Stimulated activated CD4-positive, alpha-beta T cell treated with anti-CD3 and anti-CD28 coated beads, TNF-alpha, amount 100 ng/mL, for 24 hours (primary cell): ENCODE measurements at regions not wholly inside any gene's neighbourhood (a gene's known extent, or its start where the extent isn't known, plus 50 kb on each side); places are given as distances from the start of the nearest gene placed in this dataset.

ENCODE experiments used
- DNase-seq, 3 experiments: peaks; one replicate each; pipeline ENCODE4 v3.0.0-alpha.2; 2020; ENCODE audit warnings: low read depth in 3 of 3

DNA sequence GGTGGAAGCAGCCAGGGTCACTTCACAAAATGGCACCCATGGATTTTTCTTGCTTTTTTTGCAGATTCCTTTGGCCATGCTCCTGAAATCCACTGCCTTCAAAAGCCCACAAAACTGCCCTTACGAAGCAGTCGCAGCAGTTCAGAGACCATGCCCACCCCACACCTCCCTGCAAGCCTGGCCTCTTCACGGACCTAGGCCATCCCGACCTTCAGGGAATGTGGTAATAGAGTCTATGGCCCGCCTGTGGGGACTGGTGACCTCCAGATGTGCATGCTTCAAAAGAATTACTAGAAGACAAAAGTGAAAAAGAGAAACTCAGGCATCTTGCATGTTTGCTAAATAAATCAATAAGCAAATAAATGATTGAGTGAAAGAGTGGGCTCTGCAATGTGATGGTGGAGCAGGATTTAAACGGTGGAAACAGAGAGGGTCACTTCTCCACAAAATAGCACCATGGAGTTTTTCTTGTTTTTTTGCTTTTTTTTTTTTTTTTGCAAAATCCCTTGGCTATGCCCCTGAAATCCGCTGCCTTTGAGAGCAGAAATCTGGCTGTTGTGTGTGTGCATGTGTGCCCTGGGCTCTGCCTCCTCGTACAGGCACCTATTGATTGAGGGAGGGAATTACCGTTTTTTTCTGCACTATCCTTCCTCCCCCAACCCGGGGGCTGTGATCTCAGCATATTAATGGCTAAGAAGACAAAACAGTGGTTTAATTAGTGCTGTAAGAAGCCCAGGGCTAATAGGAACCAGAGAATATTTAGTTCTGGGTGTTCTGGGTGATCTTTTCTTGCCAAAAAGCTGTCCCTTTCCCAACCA, 107.4 kb downstream of the PXDC1 start:
- no peak for DNase-seq

DNA sequence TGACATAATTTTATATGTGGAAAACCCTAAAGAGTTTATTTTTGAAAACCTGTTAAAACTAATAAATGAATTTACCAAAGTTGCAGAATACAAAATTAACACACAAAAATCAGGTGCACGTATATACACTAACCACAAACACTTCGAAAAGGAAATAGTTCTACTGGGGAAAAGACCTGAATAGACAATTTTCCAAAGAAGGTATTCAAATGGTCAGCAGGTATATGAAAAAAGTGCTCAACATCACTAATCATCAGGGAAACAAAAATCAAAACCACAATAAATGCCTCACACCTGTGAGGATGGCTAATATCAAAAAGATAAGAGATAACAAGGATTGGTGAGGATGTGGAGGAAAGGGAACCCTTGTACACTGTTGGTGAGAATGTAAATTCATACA, 110.6 kb downstream of the PXDC1 start:
- DNase-seq, result no peak

DNA sequence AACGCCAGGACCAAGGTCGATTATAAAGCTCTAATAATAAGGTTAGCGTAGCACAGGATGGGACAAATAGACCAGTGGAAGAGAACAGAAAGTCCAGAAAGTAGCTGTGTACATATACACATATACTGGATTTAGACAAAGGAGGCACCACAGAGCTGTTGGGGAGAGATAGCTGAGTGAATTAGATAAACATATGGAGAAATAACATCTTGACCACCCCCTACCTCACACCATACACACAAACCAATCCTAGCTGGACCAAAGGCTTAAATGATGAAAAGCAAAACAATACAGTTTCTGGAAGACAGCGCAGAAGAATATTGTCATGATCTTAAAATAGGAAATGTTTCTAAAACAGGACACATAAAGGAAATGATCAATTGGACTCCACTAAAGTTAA, 112.9 kb downstream of the PXDC1 start:
- no peak for DNase-seq

DNA sequence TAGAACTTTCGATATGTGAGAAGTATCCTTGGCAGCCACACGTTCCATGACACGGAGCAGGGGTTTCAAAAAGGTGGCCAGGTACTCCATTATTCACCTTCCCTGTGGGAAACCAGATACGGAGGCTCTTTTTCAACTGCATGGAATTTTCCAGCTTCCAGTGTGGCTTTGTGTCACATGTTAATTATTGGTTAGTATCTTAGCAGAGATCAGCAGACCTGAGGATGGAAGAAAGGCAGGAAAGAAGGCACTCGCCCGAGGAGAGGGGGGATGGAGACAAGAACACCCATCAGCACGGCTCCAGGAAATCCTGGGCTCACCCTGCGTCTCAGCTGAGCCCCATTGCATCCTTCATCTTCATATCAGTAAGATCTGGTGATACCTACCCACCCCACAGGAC, 115.5 kb downstream of the PXDC1 start:
- DNase-seq, result no peak

DNA sequence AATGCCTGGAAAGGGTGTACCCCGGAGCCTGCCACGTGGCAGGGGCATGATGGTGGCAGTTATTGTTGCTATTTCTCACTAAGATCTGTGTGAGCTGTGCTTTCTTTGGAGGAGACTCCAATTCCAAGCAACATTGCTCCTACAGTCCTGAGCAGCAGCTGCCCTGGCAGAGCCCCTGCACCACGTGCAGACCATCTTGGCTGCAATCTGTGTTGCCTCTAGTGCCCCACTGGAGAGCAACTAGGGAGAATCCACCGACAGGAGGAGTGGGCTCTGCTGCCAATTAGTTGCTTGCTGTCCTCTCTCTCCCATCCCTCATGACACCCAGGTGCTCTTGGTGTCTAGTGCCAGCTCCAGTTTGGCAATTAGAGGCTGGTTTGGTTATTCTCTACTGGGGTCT, 116.0 kb downstream of the PXDC1 start:
- DNase-seq, result no peak

DNA sequence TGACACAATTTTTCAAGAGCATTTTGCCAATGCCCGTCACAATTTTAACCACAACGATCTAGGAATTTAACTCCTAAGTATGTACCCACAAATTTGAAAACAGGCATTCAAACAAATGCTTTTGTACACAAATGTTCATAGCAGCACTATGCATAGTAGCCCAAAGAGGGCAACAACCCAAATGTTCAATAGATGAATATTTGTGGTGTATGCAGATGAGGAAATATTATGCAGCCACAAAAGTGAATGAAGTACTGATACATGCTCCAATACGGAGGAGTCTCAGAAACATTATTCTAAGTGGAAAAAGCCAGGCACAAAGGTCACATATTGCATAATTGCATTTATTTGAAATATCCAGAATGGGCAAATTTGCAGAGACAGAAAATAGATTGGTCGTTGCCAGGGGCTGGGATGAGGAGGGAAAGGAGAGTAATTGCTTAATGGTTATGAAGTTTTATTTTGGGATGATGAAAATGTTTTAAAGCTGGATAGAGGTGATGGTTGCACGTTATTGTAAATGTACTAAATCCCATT, 117.2 kb downstream of the PXDC1 start:
- no peak for DNase-seq

DNA sequence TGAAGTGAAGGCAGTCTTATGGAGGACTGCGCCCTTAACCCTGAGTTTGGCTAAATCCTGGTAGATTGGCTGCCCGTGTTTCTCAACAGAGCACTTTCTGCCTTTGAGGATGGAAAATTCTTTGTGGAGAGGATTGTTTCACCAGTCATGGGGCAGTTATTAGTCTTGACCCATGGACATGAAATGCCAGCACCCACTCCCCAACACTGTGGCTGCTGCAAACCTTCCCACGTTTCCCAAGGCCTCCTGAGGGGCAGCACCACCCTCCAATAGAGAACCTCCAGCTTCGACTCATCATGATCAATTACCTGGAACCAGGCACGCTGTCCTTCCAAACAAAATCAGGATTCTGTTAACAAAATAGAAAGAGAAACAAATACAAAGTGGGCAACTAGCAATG, 117.8 kb downstream of the PXDC1 start:
- no peak for DNase-seq

DNA sequence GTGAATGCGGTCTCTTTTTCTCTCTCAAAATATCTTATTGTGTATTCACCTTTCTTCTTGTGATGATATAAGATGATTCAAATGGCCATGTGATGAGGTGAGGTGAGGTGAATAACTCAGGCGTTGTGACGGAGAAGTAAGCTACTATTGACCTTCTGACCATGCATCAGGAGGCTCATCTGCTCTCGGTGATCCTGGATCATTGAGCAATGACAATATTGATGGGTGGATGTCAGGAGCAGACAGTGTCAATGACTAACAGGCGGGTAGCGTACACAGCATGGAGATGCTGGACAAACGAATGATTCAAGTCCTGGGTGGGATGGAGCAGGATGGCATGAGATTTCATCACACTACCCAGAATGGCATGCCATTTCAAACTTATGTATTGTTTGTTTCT, 119.6 kb downstream of the PXDC1 start:
- no peak for DNase-seq

DNA sequence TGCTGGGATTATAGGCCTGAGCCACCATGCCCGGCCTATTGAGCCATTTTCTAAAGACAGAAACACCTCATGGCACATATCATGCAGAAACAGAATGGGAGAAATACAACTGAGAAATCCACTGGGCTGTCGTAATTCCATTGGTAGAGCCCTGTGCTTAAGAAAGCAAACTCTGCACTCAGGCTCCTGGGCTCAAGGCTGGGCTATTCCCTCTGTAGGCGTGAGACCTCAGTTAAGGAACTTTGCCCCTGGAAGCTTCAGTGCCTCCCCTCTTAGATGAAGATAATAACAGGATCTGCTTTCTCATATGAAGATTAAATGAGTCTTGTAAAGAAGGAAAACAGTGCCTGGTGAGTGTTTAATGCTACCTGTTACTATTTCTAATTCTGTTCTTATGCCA, 120.3 kb downstream of the PXDC1 start:
- no peak for DNase-seq

DNA sequence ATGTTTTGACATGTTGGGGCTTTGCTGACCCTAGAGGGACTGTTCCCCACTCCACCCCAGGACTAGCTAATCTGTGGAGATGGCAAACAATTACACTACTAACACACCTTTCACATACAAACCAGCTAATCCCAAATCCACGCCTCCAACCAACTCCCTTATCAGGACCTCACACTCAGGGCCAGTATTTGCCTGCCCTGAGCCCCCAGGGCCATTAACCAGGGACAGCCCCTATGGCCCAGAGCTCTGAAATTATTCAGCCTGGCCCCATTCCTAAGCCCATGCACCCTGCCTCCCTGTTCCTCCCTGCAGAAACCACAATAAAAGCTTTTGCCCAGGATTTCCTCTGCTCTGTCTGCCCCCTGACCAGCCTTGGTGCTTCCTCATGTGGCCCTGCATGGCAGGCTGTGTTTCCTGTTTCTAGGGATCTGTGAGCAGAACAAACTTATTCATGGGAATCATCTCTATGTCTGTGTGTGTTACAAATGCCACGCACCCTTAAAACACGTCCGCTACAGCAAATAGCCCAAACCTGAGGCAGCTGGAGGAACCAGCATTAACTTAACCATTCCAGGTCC, 121.2 kb downstream of the PXDC1 start:
- DNase-seq, result no peak

DNA sequence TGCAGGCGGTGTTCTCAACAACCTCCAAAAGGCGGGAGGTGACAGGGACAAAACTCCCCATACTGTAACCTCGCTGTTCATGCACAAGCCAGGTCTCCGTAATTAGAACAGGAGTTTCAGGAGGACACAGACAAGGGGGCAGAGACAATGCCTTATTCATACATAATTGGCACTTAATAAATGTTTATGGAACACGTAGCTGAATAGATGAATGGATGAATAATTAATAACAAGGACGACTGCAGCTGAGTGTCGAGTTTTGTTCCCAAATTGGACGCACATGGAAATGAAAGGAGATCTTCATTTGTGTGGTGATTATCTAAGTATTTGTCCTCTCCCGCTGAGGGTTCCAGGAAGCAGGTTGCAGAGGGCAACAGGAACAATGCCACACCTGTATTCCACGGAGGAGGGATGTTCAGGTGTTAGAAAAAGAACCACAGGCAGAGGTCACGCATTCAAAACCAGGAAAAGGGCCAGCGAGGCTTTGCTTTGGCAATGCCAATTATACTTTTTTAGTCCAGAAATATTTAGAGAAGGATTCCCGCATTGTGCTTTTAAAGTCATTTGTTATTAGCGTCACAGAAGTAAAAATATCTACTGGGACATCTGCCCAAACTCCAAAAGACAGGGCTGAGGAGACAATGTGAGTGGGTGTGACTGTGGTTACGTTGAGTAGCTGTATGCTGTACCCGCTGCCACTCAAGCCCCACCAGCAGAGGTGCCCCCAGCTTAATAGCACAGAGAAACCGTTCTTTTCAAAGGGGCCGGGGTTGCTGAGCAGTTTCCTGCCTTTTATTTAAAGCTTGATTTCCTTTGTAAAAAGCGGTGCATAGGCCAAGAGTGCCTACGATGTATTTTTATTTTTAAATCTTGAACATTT, 123.3 kb downstream of the PXDC1 start:
- no peak for DNase-seq

DNA sequence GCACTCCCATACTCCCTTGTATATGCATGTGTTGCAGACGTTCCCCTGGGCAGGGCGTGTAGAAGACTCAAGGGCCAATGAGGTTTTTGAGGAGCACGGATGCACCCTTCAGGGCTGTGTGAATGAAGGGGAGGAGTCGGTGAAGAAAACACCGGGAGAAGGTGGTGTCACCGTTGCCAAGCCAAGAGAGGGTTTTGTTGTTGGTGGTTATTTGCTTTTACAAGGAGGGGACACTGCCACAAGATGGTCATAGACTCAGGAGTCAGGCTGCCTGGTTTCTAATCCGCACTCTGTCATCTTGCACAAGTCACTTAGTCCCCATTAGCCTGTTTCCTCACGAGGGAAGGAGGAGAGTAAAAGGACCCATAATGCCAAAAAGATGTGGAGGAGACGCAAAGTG, 124.0 kb downstream of the PXDC1 start:
- no peak for DNase-seq

DNA sequence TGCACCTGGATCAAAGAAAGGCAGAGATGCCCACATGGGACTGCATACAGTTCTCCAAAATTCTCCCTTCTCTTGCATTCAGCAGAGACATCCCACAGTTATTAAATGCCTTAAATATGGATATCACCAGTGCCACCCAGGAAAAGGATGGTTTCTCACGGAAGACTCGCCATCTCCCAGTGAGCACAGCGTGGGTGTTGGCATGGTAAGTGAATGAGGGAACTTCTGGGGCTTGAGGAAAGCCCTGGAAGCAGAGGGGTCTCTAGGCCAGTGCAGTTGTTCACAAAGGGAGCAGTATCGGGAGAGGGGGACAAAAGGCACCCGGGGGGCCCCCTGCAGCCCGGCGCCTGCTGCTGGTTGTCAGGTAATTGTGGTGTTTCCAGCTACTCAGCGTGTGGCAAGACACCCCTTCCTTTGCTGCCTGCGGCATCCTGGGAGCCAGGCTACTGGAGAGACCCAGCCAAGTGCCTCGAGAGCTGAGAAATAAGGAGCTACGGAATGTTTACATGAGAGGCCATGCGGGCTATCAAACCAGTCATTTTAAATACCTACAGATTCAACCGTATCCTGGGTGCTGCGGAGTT, 125.4 kb downstream of the PXDC1 start:
- DNase-seq, result no peak

DNA sequence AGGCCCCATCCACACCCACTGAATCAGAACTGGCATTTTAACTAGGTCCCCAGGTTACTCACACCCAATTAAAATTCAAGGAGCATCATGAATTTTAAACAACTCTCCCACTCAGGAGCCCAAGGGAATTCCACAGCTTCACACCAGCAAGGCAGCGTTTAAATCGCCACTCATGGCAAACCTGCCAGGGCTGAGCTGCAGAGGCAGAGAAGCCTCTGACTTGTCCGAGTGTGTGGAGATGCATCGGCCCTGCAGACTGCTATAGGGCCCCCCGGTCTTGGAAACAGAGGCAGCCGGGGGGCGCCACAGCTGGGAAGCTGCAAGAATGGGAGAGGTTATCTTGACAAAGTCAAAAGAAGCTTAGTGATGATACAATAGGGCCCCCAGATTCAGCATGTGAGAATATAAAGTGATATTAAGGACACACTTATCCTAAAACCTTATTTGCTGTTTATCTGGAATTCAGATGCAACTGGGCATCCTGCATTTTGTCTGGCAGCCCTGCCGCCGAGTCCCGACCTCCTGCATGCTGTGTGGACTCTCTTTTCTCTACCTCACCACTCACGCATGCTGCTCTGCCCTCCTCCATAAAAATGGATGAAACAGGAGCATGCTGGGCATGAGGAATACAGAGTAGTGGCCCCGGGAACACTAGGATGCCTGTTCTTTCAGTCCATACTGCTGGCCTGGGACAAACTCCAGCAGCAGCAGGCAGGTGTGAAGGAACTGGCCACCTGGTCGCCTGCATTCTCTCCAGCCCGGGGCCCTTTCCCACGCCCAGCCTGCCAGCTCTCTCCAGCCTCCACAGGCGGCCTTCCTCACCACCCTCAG, 126.1 kb downstream of the PXDC1 start:
- no peak for DNase-seq

DNA sequence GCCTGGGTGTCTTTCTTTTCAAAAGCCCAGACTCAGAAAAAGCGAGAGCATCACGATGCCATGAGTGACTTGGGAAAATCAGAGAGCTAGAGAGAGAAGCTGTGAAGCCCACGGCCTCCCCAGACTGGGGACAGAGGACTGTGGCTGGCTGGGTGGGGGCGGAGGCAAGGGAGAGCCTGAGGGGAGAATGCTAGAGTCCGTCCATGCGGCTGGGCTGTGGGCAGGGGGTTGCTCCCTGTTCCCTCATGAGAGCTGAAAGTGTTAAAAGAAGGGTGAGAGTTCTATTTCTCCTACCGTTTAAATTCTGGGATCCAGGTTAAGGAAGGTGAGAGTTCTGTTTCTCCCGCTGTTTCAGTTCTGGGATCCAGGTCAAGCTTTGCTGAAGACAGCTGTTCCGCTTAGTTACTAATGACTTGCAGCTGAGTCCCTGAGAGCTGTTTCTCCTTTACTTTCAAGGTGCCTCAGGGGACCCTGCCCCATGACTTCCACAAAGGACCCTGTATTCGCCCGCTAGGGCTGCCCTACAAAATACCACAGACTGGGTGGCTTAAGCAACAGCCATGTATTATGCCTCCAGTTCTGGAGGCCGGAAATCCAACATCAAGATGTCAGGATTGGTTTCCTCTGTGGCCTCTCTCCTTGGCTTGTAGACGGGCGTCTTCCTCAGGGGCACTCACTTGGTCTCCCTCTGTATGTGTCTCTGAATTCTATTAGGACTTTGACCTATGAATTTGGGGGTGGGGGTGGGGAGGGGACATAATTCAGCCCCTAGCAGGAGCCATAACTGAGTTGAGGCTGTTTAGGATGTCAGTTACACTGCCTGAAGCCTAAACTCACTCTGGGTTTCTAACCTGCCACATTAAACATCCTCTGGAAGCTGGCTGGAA, 127.0 kb downstream of the PXDC1 start:
- no peak for DNase-seq

DNA sequence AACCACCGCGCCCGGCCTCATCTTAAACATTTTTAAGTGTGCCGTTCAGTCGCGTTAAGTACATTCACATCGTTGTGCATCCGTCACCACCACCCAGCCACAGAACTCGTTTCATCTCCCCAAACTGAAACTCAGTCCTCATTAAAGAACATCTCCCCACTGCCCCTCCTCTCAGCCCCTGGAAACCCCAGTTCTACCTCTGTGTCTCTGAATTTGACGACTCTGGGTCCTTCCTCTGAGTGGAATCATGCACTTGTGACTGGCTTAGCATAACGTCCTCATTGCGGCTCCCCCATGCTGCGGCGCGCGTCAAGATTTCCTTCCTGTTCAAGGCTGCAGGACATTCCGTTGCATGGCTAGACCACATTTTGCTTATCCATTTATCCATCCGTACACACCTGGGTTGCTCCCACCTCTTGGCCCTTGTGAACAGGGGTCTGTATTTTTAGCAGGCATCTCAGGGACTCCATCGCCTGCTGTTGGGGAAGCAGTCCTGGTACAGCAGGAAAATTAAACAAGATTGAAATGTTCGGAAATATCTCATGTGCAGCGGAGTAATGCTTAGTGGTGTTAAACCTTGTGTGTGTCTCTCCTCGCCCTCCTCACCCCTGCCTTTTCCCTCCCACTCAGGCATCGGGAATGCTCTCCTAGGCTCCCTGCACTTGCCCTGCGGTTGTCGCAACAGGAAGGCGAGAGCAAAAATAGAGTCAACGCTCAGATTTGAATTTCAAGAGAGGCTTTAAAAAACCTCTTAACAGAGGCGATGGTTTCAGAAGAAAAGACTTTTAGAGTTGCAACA, 127.9 kb downstream of the PXDC1 start:
- peak in 1 of 3 experiments; percentile 1 for DNase-seq

DNA sequence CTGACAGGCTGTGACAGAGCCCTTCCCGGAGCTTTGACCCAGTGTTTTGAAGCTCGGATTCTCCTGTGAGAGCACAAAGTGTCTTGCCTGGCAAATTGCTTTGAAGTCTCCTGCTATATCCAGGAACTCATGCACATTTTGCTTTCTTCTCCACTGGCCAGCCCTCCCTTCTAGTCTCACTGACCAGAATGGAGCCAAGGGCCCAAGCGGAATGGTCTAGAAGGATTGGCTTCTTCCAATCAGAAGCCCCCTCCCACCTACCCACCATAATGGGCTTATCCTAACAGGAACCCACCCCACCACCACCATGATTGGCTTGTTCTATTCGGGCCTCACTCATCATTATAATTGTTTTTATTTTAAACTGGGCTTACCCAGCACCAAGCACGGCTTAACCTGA, 130.1 kb downstream of the PXDC1 start:
- no peak for DNase-seq

DNA sequence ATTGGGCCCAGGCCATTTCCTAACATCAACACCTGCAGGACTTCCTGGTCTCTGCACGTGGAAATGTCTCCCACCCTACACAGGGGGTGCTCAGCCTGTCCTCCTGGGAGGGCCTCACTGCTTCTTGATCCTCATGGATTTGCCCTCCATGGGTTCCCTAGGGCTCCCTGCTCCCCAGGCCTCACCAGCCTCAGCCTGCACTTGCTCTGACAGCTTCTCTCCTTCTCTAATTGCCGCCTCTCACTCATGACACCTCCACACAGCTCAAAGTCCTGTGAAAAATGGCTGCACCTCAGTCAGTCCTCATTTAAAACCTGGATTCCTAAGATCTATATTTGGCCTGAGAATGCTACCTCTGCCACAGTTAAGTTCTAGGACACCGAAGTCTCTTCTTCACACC, 130.6 kb downstream of the PXDC1 start:
- no peak for DNase-seq

DNA sequence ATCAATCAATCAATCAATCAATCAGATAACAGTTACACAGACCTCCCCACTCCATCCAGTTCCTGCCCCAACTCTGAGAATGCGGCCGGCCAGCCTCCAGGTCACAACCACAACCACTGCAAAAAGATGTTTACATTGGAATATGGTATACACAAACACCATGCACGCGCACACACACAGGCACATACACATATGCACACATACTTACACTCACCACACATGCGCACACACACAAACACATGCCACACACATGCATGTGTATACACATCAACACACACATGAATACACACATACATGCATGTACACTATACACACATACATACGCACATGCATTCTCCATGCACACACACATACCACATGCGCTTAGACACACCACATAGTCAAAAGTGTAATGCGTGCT, 131.1 kb downstream of the PXDC1 start:
- DNase-seq, result no peak
